GM12891 (cell line): ENCODE measurements at regions not wholly inside any gene's neighbourhood (a gene's known extent, or its start where the extent isn't known, plus 50 kb on each side); places are given as distances from the start of the nearest gene placed in this dataset.

ENCODE experiments used
- PAX5 ChIP-seq: IDR thresholded peaks from 2 replicates; pipeline ENCODE4 v1.6.1; 2011; ENCODE audit warnings: low read length, moderate library complexity, mild to moderate bottlenecking; ENCODE audit not compliant: insufficient read depth, severe bottlenecking
- POLR2A ChIP-seq: IDR thresholded peaks from 2 replicates; pipeline ENCODE4 v1.6.1; 2011; ENCODE audit warnings: low read depth, low read length, control low read depth
- POLR2AphosphoS5 ChIP-seq: IDR thresholded peaks from 2 replicates; pipeline ENCODE4 v1.6.1; 2011; ENCODE audit warnings: low read depth, low read length, control low read depth
- POU2F2 ChIP-seq: IDR thresholded peaks from 2 replicates; pipeline ENCODE4 v1.6.1; 2011; ENCODE audit warnings: low read depth, mild to moderate bottlenecking, control low read depth, low read length, moderate library complexity
- SPI1 ChIP-seq: IDR thresholded peaks from 2 replicates; pipeline ENCODE4 v1.6.1; 2011; ENCODE audit warnings: low read depth, low read length, control low read depth
- TAF1 ChIP-seq: IDR thresholded peaks from 2 replicates; pipeline ENCODE4 v1.6.1; 2011; ENCODE audit warnings: low read depth, low read length, control low read depth

DNA sequence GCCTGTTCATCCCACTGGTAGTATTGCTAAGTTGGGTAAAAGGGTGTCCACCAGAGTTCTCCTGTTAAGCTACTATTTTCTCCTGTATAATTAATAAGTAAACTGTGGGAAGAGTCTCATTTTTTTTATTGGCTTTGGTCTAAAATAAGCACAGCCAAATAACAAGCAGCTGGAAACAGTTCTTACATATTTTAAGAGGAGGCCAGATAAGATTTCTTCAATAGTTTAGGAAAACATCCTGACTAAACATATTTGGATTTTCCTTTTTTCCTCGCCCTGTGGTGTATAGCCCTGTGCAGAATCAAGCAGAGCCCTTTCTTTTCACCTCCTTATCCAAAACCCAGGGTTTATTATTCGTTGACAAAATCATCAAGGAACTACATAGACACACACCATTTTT is 122.2 kb upstream of the ZNF608 start:
- TF ChIP-seq POLR2A (no peak), TAF1 (no peak), POLR2AphosphoS5 (no peak), SPI1 (no peak), PAX5 (no peak), POU2F2 (no peak)
